ENCODE measurements at regions not wholly inside any gene's neighbourhood (a gene's known extent, or its start where the extent isn't known, plus 50 kb on each side); places are given as distances from the start of the nearest gene placed in this dataset.

GRCh38 chr6:97586344-97586743 lies 303.3 kb upstream of the MMS22L start:
- peak; percentile 60 for DNase-seq
- H3K4me1 ChIP-seq (ENCODE audit: insufficient read depth): no peaks in the 10 kb centered on the region
- H3F3A ChIP-seq (ENCODE audit: insufficient read depth): no peaks in the 10 kb centered on the region
- H3K79me2 ChIP-seq (ENCODE audit: insufficient read depth): no peaks in the 10 kb centered on the region
- in situ Hi-C loops (cut with MboI): no loop called here
- TF ChIP-seq EZH2 (IDR thresholded peaks at IDR 0.05; ENCODE audit: insufficient read depth, poor library complexity, severe bottlenecking) (no peak), EZH2phosphoT487 (IDR thresholded peaks at IDR 0.05; ENCODE audit: insufficient read depth, low read depth) (no peak)
- no peak overlapping the region for H3K4me3 ChIP-seq
- no peaks in the 10 kb centered on the region for H3K9me2 ChIP-seq (ENCODE audit: insufficient read depth)
- no peaks in the 10 kb centered on the region for H4K20me1 ChIP-seq (ENCODE audit: insufficient read depth)
- no peaks in the 10 kb centered on the region for H3K9me3 ChIP-seq (ENCODE audit: low read depth)
- no peak overlapping the region for H3K27ac ChIP-seq
- H3K36me3 ChIP-seq (ENCODE audit: low read depth): no peaks in the 10 kb centered on the region
- H3K9ac ChIP-seq: no peak overlapping the region
- H2AFZ ChIP-seq: peak overlapping the region; percentile 54
- H3K27me3 ChIP-seq (replicated peaks; ENCODE audit: insufficient read depth): no peaks in the 10 kb centered on the region; the same call in 1 of the 2 replicates
- no peak overlapping the region for H3K4me2 ChIP-seq (ENCODE audit: unreplicated experiment)

GRCh38 chr6:97591955-97592354 lies 308.9 kb upstream of the MMS22L start:
- no peak overlapping the region for H3K9ac ChIP-seq
- 54 to 58% methylated on average over 6 of the region's 6 CpGs for WGBS, 2 experiments (ENCODE audit: low coverage in 1 of 2, low lambda C conversion rate in 2 of 2, missing lambda C conversion rate in 2 of 2)
- no peaks in the 10 kb centered on the region for H3K36me3 ChIP-seq (ENCODE audit: low read depth)
- H3K27me3 ChIP-seq (replicated peaks; ENCODE audit: insufficient read depth): no peaks in the 10 kb centered on the region
- H3K79me2 ChIP-seq (ENCODE audit: insufficient read depth): no peaks in the 10 kb centered on the region
- in situ Hi-C loops (cut with MboI): no loop called here
- H3K4me1 ChIP-seq (ENCODE audit: insufficient read depth): peaks cover 12% of the 10 kb centered on the region
- no peak overlapping the region for H3K27ac ChIP-seq
- H3K9me2 ChIP-seq (ENCODE audit: insufficient read depth): no peaks in the 10 kb centered on the region
- no peak for DNase-seq
- no peak overlapping the region for H3K4me2 ChIP-seq (ENCODE audit: unreplicated experiment)
- TF ChIP-seq EZH2phosphoT487 (IDR thresholded peaks at IDR 0.05; ENCODE audit: insufficient read depth, low read depth) (no peak), EZH2 (IDR thresholded peaks at IDR 0.05; ENCODE audit: insufficient read depth, poor library complexity, severe bottlenecking) (no peak)
- no peak overlapping the region for H2AFZ ChIP-seq
- H3K9me3 ChIP-seq (ENCODE audit: low read depth): no peaks in the 10 kb centered on the region
- no peaks in the 10 kb centered on the region for H4K20me1 ChIP-seq (ENCODE audit: insufficient read depth)
- 0 out of 2 replicates have a peak, but pooled peaks cover 4% of the 10 kb centered on the region for H3F3A ChIP-seq (ENCODE audit: insufficient read depth)
- H3K4me3 ChIP-seq: no peak overlapping the region

- WGBS, 2 experiments (ENCODE audit: low coverage in 1 of 2, low lambda C conversion rate in 2 of 2, missing lambda C conversion rate in 2 of 2): 36 to 41% methylated on average over 3 of the region's 3 CpGs
- TF ChIP-seq EZH2phosphoT487 (IDR thresholded peaks at IDR 0.05; ENCODE audit: insufficient read depth, low read depth) (no peak), EZH2 (IDR thresholded peaks at IDR 0.05; ENCODE audit: insufficient read depth, poor library complexity, severe bottlenecking) (no peak)
- DNase-seq: peak; percentile 84
Measured at GRCh38 chr6:97594844-97595243, 311.8 kb upstream of the MMS22L start.

GRCh38 chr6:97621111-97621510 lies 338.1 kb upstream of the MMS22L start:
- H3K79me2 ChIP-seq (ENCODE audit: insufficient read depth): no peaks in the 10 kb centered on the region
- no peak overlapping the region for H2AFZ ChIP-seq
- no peaks in the 10 kb centered on the region for H3K36me3 ChIP-seq (ENCODE audit: low read depth)
- H3K9ac ChIP-seq: no peak overlapping the region
- H3K9me2 ChIP-seq (ENCODE audit: insufficient read depth): no peaks in the 10 kb centered on the region
- H3K27me3 ChIP-seq (replicated peaks; ENCODE audit: insufficient read depth): no peaks in the 10 kb centered on the region
- H3K9me3 ChIP-seq (ENCODE audit: low read depth): no peaks in the 10 kb centered on the region
- H3F3A ChIP-seq (ENCODE audit: insufficient read depth): no peaks in the 10 kb centered on the region
- H3K4me2 ChIP-seq (ENCODE audit: unreplicated experiment): no peak overlapping the region
- in situ Hi-C loops (cut with MboI): no loop called here
- H4K20me1 ChIP-seq (ENCODE audit: insufficient read depth): no peaks in the 10 kb centered on the region
- TF ChIP-seq EZH2phosphoT487 (IDR thresholded peaks at IDR 0.05; ENCODE audit: insufficient read depth, low read depth) (no peak), EZH2 (IDR thresholded peaks at IDR 0.05; ENCODE audit: insufficient read depth, poor library complexity, severe bottlenecking) (no peak)
- no peak for DNase-seq
- H3K4me1 ChIP-seq (ENCODE audit: insufficient read depth): no peaks in the 10 kb centered on the region
- H3K27ac ChIP-seq: no peak overlapping the region
- H3K4me3 ChIP-seq: no peak overlapping the region

More at GRCh38 chr6:97594844-97595243, 311.8 kb upstream of the MMS22L start:
- H3K27me3 ChIP-seq (replicated peaks; ENCODE audit: insufficient read depth): no peaks in the 10 kb centered on the region
- no peak overlapping the region for H3K27ac ChIP-seq
- peak overlapping the region; percentile 33 for H3K4me2 ChIP-seq (ENCODE audit: unreplicated experiment)
- H4K20me1 ChIP-seq (ENCODE audit: insufficient read depth): no peaks in the 10 kb centered on the region
- no peak overlapping the region for H3K4me3 ChIP-seq
- H3K9ac ChIP-seq: no peak overlapping the region
- H3K4me1 ChIP-seq (ENCODE audit: insufficient read depth): peaks cover 12% of the 10 kb centered on the region
- H3K9me2 ChIP-seq (ENCODE audit: insufficient read depth): no peaks in the 10 kb centered on the region
- H2AFZ ChIP-seq: no peak overlapping the region
- 0 out of 2 replicates have a peak, but pooled peaks cover 4% of the 10 kb centered on the region for H3F3A ChIP-seq (ENCODE audit: insufficient read depth)
- no peaks in the 10 kb centered on the region for H3K79me2 ChIP-seq (ENCODE audit: insufficient read depth)
- no peaks in the 10 kb centered on the region for H3K36me3 ChIP-seq (ENCODE audit: low read depth)
- H3K9me3 ChIP-seq (ENCODE audit: low read depth): no peaks in the 10 kb centered on the region
- in situ Hi-C loops (cut with MboI): no loop called here

Measured in GM23248 (cell line).